ENCODE measurements at regions not wholly inside any gene's neighbourhood (a gene's known extent, or its start where the extent isn't known, plus 50 kb on each side); places are given as distances from the start of the nearest gene placed in this dataset.
"Not testable (repeated sequence)": the region's sequence is repeated elsewhere in the genome, so short reads cannot be mapped to it uniquely, and the experiment has no call there.

- H3K27ac ChIP-seq (ENCODE audit: low read length): no peak overlapping the region
- H3K4me3 ChIP-seq (ENCODE audit: low read length): no peak overlapping the region
- no peaks in the 10 kb centered on the region for H3K27me3 ChIP-seq (ENCODE audit: control insufficient read depth, insufficient read depth, low read length)
- no peaks in the 10 kb centered on the region for H3K36me3 ChIP-seq (ENCODE audit: control insufficient read depth, low read depth, low read length)
- H3K9ac ChIP-seq (ENCODE audit: low read length): no peak overlapping the region
- H3K9me3 ChIP-seq (ENCODE audit: control insufficient read depth, low read depth, low read length): peaks cover 5% of the 10 kb centered on the region
- H3K4me1 ChIP-seq (ENCODE audit: control insufficient read depth, low read depth, low read length): no peaks in the 10 kb centered on the region
Observed at GRCh38 chr16:59997706-59998105, 1263.6 kb upstream of the GOT2 start.

- Histone ChIP-seq H3K4me3 (ENCODE audit: low read length) (no peak overlapping the region), H3K9ac (ENCODE audit: low read length) (no peak overlapping the region)
Observed at GRCh38 chr16:59993101-59993500, 1259.0 kb upstream of the GOT2 start.

GRCh38 chr16:59991171-59991570 lies 1257.1 kb upstream of the GOT2 start:
- H3K9ac ChIP-seq (ENCODE audit: low read length): no peak overlapping the region
- no peaks in the 10 kb centered on the region for H3K36me3 ChIP-seq (ENCODE audit: control insufficient read depth, low read depth, low read length)
- no peaks in the 10 kb centered on the region for H3K9me3 ChIP-seq (ENCODE audit: control insufficient read depth, low read depth, low read length)
- no peaks in the 10 kb centered on the region for H3K4me1 ChIP-seq (ENCODE audit: control insufficient read depth, low read depth, low read length)
- no peak overlapping the region for H3K4me3 ChIP-seq (ENCODE audit: low read length)
- no peaks in the 10 kb centered on the region for H3K27me3 ChIP-seq (ENCODE audit: control insufficient read depth, insufficient read depth, low read length)
- H3K27ac ChIP-seq (ENCODE audit: low read length): no peak overlapping the region

More at GRCh38 chr16:59993101-59993500, 1259.0 kb upstream of the GOT2 start:
- no peak overlapping the region for H3K27ac ChIP-seq (ENCODE audit: low read length)
- H3K27me3 ChIP-seq (ENCODE audit: control insufficient read depth, insufficient read depth, low read length): no peaks in the 10 kb centered on the region
- no peaks in the 10 kb centered on the region for H3K36me3 ChIP-seq (ENCODE audit: control insufficient read depth, low read depth, low read length)
- H3K4me1 ChIP-seq (ENCODE audit: control insufficient read depth, low read depth, low read length): no peaks in the 10 kb centered on the region
- H3K9me3 ChIP-seq (ENCODE audit: control insufficient read depth, low read depth, low read length): no peaks in the 10 kb centered on the region

GRCh38 chr16:59988591-59988990 lies 1254.5 kb upstream of the GOT2 start:
- no peak overlapping the region for H3K27ac ChIP-seq (ENCODE audit: low read length)
- H3K9ac ChIP-seq (ENCODE audit: low read length): no peak overlapping the region
- H3K4me1 ChIP-seq (ENCODE audit: control insufficient read depth, low read depth, low read length): no peaks in the 10 kb centered on the region
- no peaks in the 10 kb centered on the region for H3K36me3 ChIP-seq (ENCODE audit: control insufficient read depth, low read depth, low read length)
- no peaks in the 10 kb centered on the region for H3K9me3 ChIP-seq (ENCODE audit: control insufficient read depth, low read depth, low read length)
- H3K4me3 ChIP-seq (ENCODE audit: low read length): no peak overlapping the region
- no peaks in the 10 kb centered on the region for H3K27me3 ChIP-seq (ENCODE audit: control insufficient read depth, insufficient read depth, low read length)

DNA sequence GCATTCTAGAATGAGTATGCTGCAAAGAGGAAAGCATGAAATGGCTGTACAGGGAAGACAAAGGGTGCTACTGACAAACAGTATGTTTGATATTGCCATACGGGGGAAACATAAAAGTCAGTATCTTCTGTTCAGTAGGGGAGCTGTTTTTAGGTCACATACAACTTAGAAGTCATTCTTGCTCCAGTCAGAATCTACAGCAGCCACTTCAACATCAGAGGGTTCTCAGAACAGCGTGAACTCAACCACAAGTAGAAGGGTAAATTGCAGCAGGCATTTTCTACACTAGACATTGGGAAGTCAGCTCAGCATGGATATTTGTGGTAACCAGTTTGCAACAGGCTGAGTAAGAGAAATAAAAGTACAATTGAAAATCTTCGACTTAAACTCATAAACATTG lies 1241.8 kb upstream of the GOT2 start:
- no peak overlapping the region for H3K9ac ChIP-seq (ENCODE audit: low read length)
- no peaks in the 10 kb centered on the region for H3K4me1 ChIP-seq (ENCODE audit: control insufficient read depth, low read depth, low read length)
- no peak overlapping the region for H3K4me3 ChIP-seq (ENCODE audit: low read length)
- H3K9me3 ChIP-seq (ENCODE audit: control insufficient read depth, low read depth, low read length): no peaks in the 10 kb centered on the region
- no peak overlapping the region for H3K27ac ChIP-seq (ENCODE audit: low read length)
- no peaks in the 10 kb centered on the region for H3K36me3 ChIP-seq (ENCODE audit: control insufficient read depth, low read depth, low read length)
- H3K27me3 ChIP-seq (ENCODE audit: control insufficient read depth, insufficient read depth, low read length): no peaks in the 10 kb centered on the region

DNA sequence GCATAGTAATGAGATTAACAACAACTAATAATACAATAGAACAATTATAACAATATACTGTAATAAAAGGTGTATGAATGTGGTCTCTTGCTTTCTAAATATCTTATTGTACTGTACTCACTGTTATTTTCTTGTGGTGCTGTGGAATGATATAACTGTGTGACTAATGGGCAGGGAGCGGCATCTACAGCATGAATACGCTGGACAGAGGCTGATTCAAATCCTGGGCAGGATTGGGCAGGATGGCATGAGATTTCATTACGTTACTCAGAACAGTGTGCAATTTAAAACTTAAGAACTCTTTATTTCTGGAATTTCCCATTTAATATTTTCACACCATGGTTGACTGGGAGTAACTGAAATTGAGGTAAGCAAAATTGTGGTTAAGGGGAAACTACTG lies 1239.8 kb upstream of the GOT2 start:
- Histone ChIP-seq H3K27ac (ENCODE audit: low read length) (no peak overlapping the region), H3K4me1 (ENCODE audit: control insufficient read depth, low read depth, low read length) (no peaks in the 10 kb centered on the region), H3K36me3 (ENCODE audit: control insufficient read depth, low read depth, low read length) (no peaks in the 10 kb centered on the region), H3K9ac (ENCODE audit: low read length) (no peak overlapping the region), H3K9me3 (ENCODE audit: control insufficient read depth, low read depth, low read length) (no peaks in the 10 kb centered on the region), H3K27me3 (ENCODE audit: control insufficient read depth, insufficient read depth, low read length) (no peaks in the 10 kb centered on the region), H3K4me3 (ENCODE audit: low read length) (no peak overlapping the region)

DNA sequence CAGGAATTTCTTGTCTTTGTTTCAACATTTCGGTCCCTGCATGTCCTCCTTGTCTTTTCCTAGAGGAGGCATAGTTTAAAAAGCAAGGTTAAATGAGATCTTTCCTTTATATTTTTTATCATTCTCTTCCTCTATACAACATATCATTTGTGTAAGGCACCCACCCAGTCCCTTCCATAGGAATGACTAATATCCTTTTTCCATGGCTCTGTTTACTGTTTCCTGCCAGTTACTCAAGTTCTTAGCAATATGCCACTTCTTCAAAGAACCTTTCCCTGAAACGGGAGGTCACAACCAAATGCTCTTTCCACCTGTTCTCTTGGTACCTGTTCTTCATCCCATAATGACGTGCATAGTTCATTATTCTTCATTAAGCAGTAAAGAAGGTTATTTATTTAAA lies 1237.1 kb upstream of the GOT2 start:
- Histone ChIP-seq H3K36me3 (ENCODE audit: control insufficient read depth, low read depth, low read length) (no peaks in the 10 kb centered on the region), H3K27ac (ENCODE audit: low read length) (no peak overlapping the region), H3K4me3 (ENCODE audit: low read length) (no peak overlapping the region), H3K9me3 (ENCODE audit: control insufficient read depth, low read depth, low read length) (no peaks in the 10 kb centered on the region), H3K4me1 (ENCODE audit: control insufficient read depth, low read depth, low read length) (no peaks in the 10 kb centered on the region), H3K27me3 (ENCODE audit: control insufficient read depth, insufficient read depth, low read length) (no peaks in the 10 kb centered on the region), H3K9ac (ENCODE audit: low read length) (no peak overlapping the region)

GRCh38 chr16:59964232-59964924 lies 1230.3 kb upstream of the GOT2 start:
- no peak overlapping the region for H3K9ac ChIP-seq (ENCODE audit: low read length)
- no peaks in the 10 kb centered on the region for H3K9me3 ChIP-seq (ENCODE audit: control insufficient read depth, low read depth, low read length)
- no peaks in the 10 kb centered on the region for H3K4me1 ChIP-seq (ENCODE audit: control insufficient read depth, low read depth, low read length)
- H3K4me3 ChIP-seq (ENCODE audit: low read length): no peak overlapping the region
- H3K27me3 ChIP-seq (ENCODE audit: control insufficient read depth, insufficient read depth, low read length): no peaks in the 10 kb centered on the region
- no peak overlapping the region for H3K27ac ChIP-seq (ENCODE audit: low read length)
- no peaks in the 10 kb centered on the region for H3K36me3 ChIP-seq (ENCODE audit: control insufficient read depth, low read depth, low read length)

- Histone ChIP-seq H3K4me1 (ENCODE audit: control insufficient read depth, low read depth, low read length) (no peaks in the 10 kb centered on the region), H3K27me3 (ENCODE audit: control insufficient read depth, insufficient read depth, low read length) (no peaks in the 10 kb centered on the region), H3K27ac (ENCODE audit: low read length) (no peak overlapping the region), H3K4me3 (ENCODE audit: low read length) (no peak overlapping the region), H3K9ac (ENCODE audit: low read length) (no peak overlapping the region), H3K36me3 (ENCODE audit: control insufficient read depth, low read depth, low read length) (no peaks in the 10 kb centered on the region), H3K9me3 (ENCODE audit: control insufficient read depth, low read depth, low read length) (no peaks in the 10 kb centered on the region)
Observed at GRCh38 chr16:59959311-59959710, 1225.2 kb upstream of the GOT2 start.

- no peak overlapping the region for H3K9ac ChIP-seq (ENCODE audit: low read length)
- H3K4me1 ChIP-seq (ENCODE audit: control insufficient read depth, low read depth, low read length): no peaks in the 10 kb centered on the region
- no peaks in the 10 kb centered on the region for H3K9me3 ChIP-seq (ENCODE audit: control insufficient read depth, low read depth, low read length)
- no peak overlapping the region for H3K4me3 ChIP-seq (ENCODE audit: low read length)
- no peaks in the 10 kb centered on the region for H3K27me3 ChIP-seq (ENCODE audit: control insufficient read depth, insufficient read depth, low read length)
- no peaks in the 10 kb centered on the region for H3K36me3 ChIP-seq (ENCODE audit: control insufficient read depth, low read depth, low read length)
- no peak overlapping the region for H3K27ac ChIP-seq (ENCODE audit: low read length)
Observed at GRCh38 chr16:59950431-59950830, 1216.3 kb upstream of the GOT2 start.

GRCh38 chr16:59944041-59944440 lies 1209.9 kb upstream of the GOT2 start:
- not testable (repeated sequence) for H3K9ac ChIP-seq (ENCODE audit: low read length); H3K27ac ChIP-seq (ENCODE audit: low read length); H3K36me3 ChIP-seq (ENCODE audit: control insufficient read depth, low read depth, low read length); H3K9me3 ChIP-seq (ENCODE audit: control insufficient read depth, low read depth, low read length); H3K4me3 ChIP-seq (ENCODE audit: low read length); H3K27me3 ChIP-seq (ENCODE audit: control insufficient read depth, insufficient read depth, low read length); H3K4me1 ChIP-seq (ENCODE audit: control insufficient read depth, low read depth, low read length)

- Histone ChIP-seq H3K9me3 (ENCODE audit: control insufficient read depth, low read depth, low read length) (no peaks in the 10 kb centered on the region), H3K4me1 (ENCODE audit: control insufficient read depth, low read depth, low read length) (no peaks in the 10 kb centered on the region), H3K27ac (ENCODE audit: low read length) (no peak overlapping the region), H3K27me3 (ENCODE audit: control insufficient read depth, insufficient read depth, low read length) (no peaks in the 10 kb centered on the region), H3K4me3 (ENCODE audit: low read length) (no peak overlapping the region), H3K36me3 (ENCODE audit: control insufficient read depth, low read depth, low read length) (no peaks in the 10 kb centered on the region), H3K9ac (ENCODE audit: low read length) (no peak overlapping the region)
Observed at GRCh38 chr16:59941594-59941993, 1207.5 kb upstream of the GOT2 start.

Measured in iPS-18a (cell line).